HG03457 (cell line): ENCODE measurements at regions not wholly inside any gene's neighbourhood (a gene's known extent, or its start where the extent isn't known, plus 50 kb on each side); places are given as distances from the start of the nearest gene placed in this dataset.
"Not testable (repeated sequence)": the region's sequence is repeated elsewhere in the genome, so short reads cannot be mapped to it uniquely, and the experiment has no call there.

Experiments used
- ATAC-seq: cut with Tn5 transposase; IDR thresholded peaks from one replicate; pipeline ENCODE4 v1.9.1; 2021; ENCODE audit warnings: moderate number of reproducible peaks; ENCODE audit not compliant: unreplicated experiment

GRCh38 chr7:138169441-138169851 lies 93.2 kb downstream of the AKR1D1 start:
- no peak for ATAC-seq

- no peak for ATAC-seq
These were observed 94.0 kb downstream of the AKR1D1 start for GRCh38 chr7:138170298-138170697.

GRCh38 chr7:138170959-138171703 lies 94.9 kb downstream of the AKR1D1 start:
- peak; percentile 91 for ATAC-seq

GRCh38 chr7:138173548-138173947 lies 97.3 kb downstream of the AKR1D1 start:
- no peak for ATAC-seq

- ATAC-seq, result no peak
These were observed 99.8 kb downstream of the AKR1D1 start for GRCh38 chr7:138176060-138176459.

- ATAC-seq, result no peak
These were observed 107.9 kb downstream of the AKR1D1 start for GRCh38 chr7:138184191-138184590.

GRCh38 chr7:138185132-138185908 lies 109.1 kb downstream of the AKR1D1 start:
- ATAC-seq, result no peak

GRCh38 chr7:138186951-138187351 lies 110.7 kb downstream of the AKR1D1 start:
- no peak for ATAC-seq

GRCh38 chr7:138188290-138188858 lies 112.1 kb downstream of the AKR1D1 start:
- no peak for ATAC-seq

GRCh38 chr7:138194567-138194966 lies 118.3 kb downstream of the AKR1D1 start:
- no peak for ATAC-seq

GRCh38 chr7:138195151-138195571 lies 118.9 kb downstream of the AKR1D1 start:
- no peak for ATAC-seq

GRCh38 chr7:138196503-138196946 lies 120.3 kb downstream of the AKR1D1 start:
- ATAC-seq, result not testable (repeated sequence)

- no peak for ATAC-seq
These were observed 121.0 kb downstream of the AKR1D1 start for GRCh38 chr7:138196971-138197896.

- no peak for ATAC-seq
These were observed 128.2 kb downstream of the AKR1D1 start for GRCh38 chr7:138204285-138204981.

- ATAC-seq, result no peak
These were observed 128.7 kb downstream of the AKR1D1 start for GRCh38 chr7:138204982-138205298.

- no peak for ATAC-seq
These were observed 129.4 kb downstream of the AKR1D1 start for GRCh38 chr7:138205614-138206150.

GRCh38 chr7:138207555-138207971 lies 131.3 kb downstream of the AKR1D1 start:
- no peak for ATAC-seq

- ATAC-seq, result no peak
These were observed 131.9 kb downstream of the AKR1D1 start for GRCh38 chr7:138208142-138208570.

- ATAC-seq, result no peak
These were observed 132.6 kb downstream of the AKR1D1 start for GRCh38 chr7:138208864-138209263.

- no peak for ATAC-seq
These were observed 136.1 kb downstream of the AKR1D1 start for GRCh38 chr7:138212314-138212713.
